ENCODE measurements at regions not wholly inside any gene's neighbourhood (a gene's known extent, or its start where the extent isn't known, plus 50 kb on each side); places are given as distances from the start of the nearest gene placed in this dataset.

DNA sequence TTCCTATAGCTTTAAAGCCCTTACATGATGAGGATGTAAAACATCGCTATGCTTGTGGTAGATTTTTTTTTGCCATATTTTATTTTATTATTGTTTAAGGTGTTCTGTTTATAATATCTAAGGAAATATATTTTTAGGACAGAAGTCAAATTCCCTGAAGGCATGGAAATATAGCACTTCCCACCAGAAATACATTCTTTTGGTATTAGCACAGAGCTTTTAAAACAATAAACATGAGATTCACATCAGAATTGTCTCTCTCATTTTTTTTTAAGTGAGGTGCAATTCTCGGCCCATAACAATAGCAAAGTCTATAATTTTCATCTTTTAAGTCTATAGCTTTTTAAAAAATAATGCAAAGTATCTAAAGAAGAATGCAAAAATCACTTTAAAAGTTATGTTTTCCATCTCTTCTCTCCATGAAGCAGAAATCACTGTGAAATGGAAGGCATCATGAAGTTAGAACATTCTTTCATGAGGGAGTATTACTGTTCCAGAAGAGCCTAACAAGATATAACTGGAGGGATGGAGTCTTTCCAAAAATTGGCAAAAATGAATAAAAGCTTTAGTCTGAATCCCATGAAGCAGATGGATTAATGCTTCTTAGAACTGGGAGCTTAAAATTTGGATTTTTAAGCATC is 283.6 kb upstream of the TRIB2 start:
- no peaks in the 10 kb centered on the region for H3K36me3 ChIP-seq (ENCODE audit: control insufficient read depth in 2 of 2, extremely low read depth in 1 of 2, insufficient read depth in 2 of 2, low read length in 2 of 2)
- TF ChIP-seq, protein P1, sequence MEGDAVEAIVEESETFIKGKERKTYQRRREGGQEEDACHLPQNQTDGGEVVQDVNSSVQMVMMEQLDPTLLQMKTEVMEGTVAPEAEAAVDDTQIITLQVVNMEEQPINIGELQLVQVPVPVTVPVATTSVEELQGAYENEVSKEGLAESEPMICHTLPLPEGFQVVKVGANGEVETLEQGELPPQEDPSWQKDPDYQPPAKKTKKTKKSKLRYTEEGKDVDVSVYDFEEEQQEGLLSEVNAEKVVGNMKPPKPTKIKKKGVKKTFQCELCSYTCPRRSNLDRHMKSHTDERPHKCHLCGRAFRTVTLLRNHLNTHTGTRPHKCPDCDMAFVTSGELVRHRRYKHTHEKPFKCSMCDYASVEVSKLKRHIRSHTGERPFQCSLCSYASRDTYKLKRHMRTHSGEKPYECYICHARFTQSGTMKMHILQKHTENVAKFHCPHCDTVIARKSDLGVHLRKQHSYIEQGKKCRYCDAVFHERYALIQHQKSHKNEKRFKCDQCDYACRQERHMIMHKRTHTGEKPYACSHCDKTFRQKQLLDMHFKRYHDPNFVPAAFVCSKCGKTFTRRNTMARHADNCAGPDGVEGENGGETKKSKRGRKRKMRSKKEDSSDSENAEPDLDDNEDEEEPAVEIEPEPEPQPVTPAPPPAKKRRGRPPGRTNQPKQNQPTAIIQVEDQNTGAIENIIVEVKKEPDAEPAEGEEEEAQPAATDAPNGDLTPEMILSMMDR (IDR thresholded peaks at IDR 0.05; ENCODE audit: extremely low read depth in 1 of 2, insufficient read depth in 1 of 2, low read depth in 1 of 2, low read length in 2 of 2): no peak
- TF ChIP-seq, protein P2, sequence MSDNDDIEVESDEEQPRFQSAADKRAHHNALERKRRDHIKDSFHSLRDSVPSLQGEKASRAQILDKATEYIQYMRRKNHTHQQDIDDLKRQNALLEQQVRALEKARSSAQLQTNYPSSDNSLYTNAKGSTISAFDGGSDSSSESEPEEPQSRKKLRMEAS (IDR thresholded peaks at IDR 0.05; ENCODE audit: insufficient read depth, insufficient read length): no peak
- TF ChIP-seq EZH2 (IDR thresholded peaks at IDR 0.05; ENCODE audit: borderline replicate concordance, low read depth, low read length, severe bottlenecking): no peak
- TF ChIP-seq MYC (IDR thresholded peaks at IDR 0.05; ENCODE audit: low read depth, low read length): no peak
- TF ChIP-seq GATA2 (IDR thresholded peaks at IDR 0.05; ENCODE audit: insufficient read depth, insufficient read length, low read depth, low read length): no peak
- TF ChIP-seq POLR2AphosphoS5 (IDR thresholded peaks at IDR 0.05; ENCODE audit: insufficient read depth, low read depth, low read length): no peak
- no peak for TF ChIP-seq FOS (IDR thresholded peaks at IDR 0.05; ENCODE audit: borderline replicate concordance, insufficient read depth, low read length)
- TF ChIP-seq JUN (IDR thresholded peaks at IDR 0.05; ENCODE audit: borderline replicate concordance, insufficient read depth, insufficient read length, low read depth): no peak
- no peak for TF ChIP-seq POLR2A (IDR thresholded peaks at IDR 0.05; ENCODE audit: low read depth, low read length)
- no peak overlapping the region for H3K4me3 ChIP-seq (replicated peaks in 1 of 3; ENCODE audit: insufficient read depth in 1 of 3, low read depth in 1 of 3, low read length in 3 of 3)
- no peaks in the 10 kb centered on the region for H3K27me3 ChIP-seq (ENCODE audit: control insufficient read depth in 2 of 2, insufficient read depth in 2 of 2, low read length in 2 of 2)
- peak; percentile 34 for DNase-seq (ENCODE audit: low read depth, low spot score)
- no peaks in the 10 kb centered on the region for H3K79me2 ChIP-seq (ENCODE audit: control insufficient read depth, insufficient read depth, low read length)
- no peak overlapping the region for H2AFZ ChIP-seq (ENCODE audit: low read depth, low read length)
- no peaks in the 10 kb centered on the region for H3K9me3 ChIP-seq (replicated peaks; ENCODE audit: control insufficient read depth, insufficient read depth, low read length)
- intact Hi-C loops (cut with micrococcal nuclease) (loop anchor here (5.0 kb wide), 1 partner anchor 284 kb away; the partner anchor contains the start of gene TRIB2), dilution Hi-C loops (cut with MboI; ENCODE audit: extremely low pct_ligation_motif_present, low sequenced_read_pairs) (no loop called here)
- H3K27ac ChIP-seq (ENCODE audit: insufficient read depth, low read depth, low read length): no peak overlapping the region
- no peaks in the 10 kb centered on the region for H3K4me1 ChIP-seq (ENCODE audit: control insufficient read depth, extremely low read depth, insufficient read depth, low read length)
- no peak for FAIRE-seq
- no peak overlapping the region for H3K4me2 ChIP-seq (ENCODE audit: insufficient read depth, low read length)
- POLR2A ChIA-PET: no interaction called here
- CTCF ChIA-PET: interaction anchor here (0.7 to 1.6 kb wide), 5 partner anchors 9 to 574 kb away, joined by 3 to 24 read pairs (median 8); partner anchors contain the start of gene TRIB2
- no peaks in the 10 kb centered on the region for H3K9me1 ChIP-seq (replicated peaks; ENCODE audit: control insufficient read depth, extremely low read depth, insufficient read depth, low read length)
- no TSS peak for BruUV-seq (replicated peaks)
- no peak overlapping the region for H3K9ac ChIP-seq (replicated peaks; ENCODE audit: extremely low read depth, insufficient read depth, low read length)
- H4K20me1 ChIP-seq (replicated peaks; ENCODE audit: control insufficient read depth, extremely low read depth, insufficient read depth, low read length): no peaks in the 10 kb centered on the region

Data from endothelial cell of umbilical vein (primary cell).